ENCODE measurements at regions not wholly inside any gene's neighbourhood (a gene's known extent, or its start where the extent isn't known, plus 50 kb on each side); places are given as distances from the start of the nearest gene placed in this dataset.

DNA sequence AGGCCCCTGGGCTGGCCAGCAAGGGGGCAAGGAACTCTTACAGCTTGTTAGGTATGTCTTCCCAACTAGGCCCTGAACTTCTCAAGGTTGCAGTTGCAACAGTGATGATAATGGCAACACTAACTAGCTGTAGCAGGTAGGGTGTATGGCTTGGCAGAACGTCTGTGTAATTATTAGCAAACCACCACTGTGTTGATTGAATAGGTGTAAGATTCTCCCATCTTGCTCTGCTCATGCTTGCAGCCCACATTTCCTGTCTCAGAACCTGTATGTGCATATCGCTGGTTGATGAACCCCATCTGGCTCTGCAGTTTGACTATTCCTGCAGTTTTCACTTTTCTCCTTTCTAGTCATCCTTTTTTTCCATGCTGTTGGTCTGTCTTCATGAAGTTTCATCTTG, 178.8 kb downstream of the KATNAL1 start:
- Mint-ChIP-seq H3K27me3 (ENCODE audit: unreplicated experiment) (no peaks in the 10 kb centered on the region), H3K4me3 (ENCODE audit: unreplicated experiment) (no peak overlapping the region), H3K36me3 (ENCODE audit: unreplicated experiment) (no peaks in the 10 kb centered on the region), H3K27ac (ENCODE audit: unreplicated experiment) (no peak overlapping the region), H3K4me1 (ENCODE audit: unreplicated experiment) (peaks cover 19% of the 10 kb centered on the region), H3K9me3 (ENCODE audit: unreplicated experiment) (no peaks in the 10 kb centered on the region)
- TF ChIP-seq, protein P1, sequence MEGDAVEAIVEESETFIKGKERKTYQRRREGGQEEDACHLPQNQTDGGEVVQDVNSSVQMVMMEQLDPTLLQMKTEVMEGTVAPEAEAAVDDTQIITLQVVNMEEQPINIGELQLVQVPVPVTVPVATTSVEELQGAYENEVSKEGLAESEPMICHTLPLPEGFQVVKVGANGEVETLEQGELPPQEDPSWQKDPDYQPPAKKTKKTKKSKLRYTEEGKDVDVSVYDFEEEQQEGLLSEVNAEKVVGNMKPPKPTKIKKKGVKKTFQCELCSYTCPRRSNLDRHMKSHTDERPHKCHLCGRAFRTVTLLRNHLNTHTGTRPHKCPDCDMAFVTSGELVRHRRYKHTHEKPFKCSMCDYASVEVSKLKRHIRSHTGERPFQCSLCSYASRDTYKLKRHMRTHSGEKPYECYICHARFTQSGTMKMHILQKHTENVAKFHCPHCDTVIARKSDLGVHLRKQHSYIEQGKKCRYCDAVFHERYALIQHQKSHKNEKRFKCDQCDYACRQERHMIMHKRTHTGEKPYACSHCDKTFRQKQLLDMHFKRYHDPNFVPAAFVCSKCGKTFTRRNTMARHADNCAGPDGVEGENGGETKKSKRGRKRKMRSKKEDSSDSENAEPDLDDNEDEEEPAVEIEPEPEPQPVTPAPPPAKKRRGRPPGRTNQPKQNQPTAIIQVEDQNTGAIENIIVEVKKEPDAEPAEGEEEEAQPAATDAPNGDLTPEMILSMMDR (IDR thresholded peaks at IDR 0.05): no peak
- no peak for DNase-seq (ENCODE audit: extremely low spot score, unreplicated experiment)

DNA sequence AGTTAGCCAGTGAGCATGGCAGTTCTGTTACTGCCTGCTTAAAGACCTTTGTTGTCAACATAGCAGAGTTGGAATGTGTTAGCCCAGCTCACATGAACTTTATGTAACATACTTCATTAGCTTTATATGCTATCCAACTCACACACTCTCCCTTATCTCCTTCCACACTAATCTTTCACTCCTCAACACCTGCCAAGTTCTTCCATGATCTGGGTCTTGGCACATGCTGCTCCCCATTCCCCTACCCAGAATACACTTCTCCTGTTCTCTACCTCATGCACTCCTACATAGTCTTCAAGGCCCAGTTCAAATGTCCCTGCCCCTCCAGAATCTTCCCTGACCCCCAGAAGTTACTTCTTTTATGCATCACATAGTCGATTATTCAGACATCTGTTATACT, 179.3 kb downstream of the KATNAL1 start:
- Mint-ChIP-seq H3K4me3 (ENCODE audit: unreplicated experiment) (no peak overlapping the region), H3K27ac (ENCODE audit: unreplicated experiment) (no peak overlapping the region), H3K4me1 (ENCODE audit: unreplicated experiment) (peaks cover 19% of the 10 kb centered on the region), H3K27me3 (ENCODE audit: unreplicated experiment) (no peaks in the 10 kb centered on the region), H3K9me3 (ENCODE audit: unreplicated experiment) (no peaks in the 10 kb centered on the region), H3K36me3 (ENCODE audit: unreplicated experiment) (no peaks in the 10 kb centered on the region)
- no peak for DNase-seq (ENCODE audit: extremely low spot score, unreplicated experiment)
- TF ChIP-seq, protein P1 (IDR thresholded peaks at IDR 0.05): no peak

DNA sequence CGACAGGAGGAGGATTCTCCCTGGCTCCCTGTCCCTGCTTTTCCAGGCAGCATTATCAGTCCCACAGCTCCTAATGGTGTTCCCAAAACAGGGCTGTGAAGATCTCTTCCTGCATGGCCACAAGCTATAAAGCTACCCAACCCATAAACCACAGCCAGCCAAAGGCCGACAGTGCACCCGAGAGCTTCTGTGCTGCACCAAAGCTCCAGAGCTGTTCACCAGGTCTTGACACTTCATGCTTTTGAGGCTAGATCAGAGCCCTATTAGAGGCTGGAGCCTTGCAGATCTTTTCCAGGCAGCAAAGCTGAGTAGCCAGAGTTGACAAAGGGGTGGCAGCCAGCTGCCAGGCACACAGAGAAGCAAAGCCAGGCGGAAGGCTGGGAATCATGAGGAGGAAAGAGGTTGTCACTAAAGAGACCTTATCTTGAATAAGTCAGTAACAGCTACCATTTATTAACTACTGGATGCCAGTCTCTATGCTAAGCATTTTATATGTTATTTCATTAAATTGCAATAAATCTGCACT, 180.4 kb downstream of the KATNAL1 start:
- peaks cover 18% of the 10 kb centered on the region for H3K4me1 Mint-ChIP-seq (ENCODE audit: unreplicated experiment)
- no peaks in the 10 kb centered on the region for H3K9me3 Mint-ChIP-seq (ENCODE audit: unreplicated experiment)
- H3K27ac Mint-ChIP-seq (ENCODE audit: unreplicated experiment): no peak overlapping the region

DNA sequence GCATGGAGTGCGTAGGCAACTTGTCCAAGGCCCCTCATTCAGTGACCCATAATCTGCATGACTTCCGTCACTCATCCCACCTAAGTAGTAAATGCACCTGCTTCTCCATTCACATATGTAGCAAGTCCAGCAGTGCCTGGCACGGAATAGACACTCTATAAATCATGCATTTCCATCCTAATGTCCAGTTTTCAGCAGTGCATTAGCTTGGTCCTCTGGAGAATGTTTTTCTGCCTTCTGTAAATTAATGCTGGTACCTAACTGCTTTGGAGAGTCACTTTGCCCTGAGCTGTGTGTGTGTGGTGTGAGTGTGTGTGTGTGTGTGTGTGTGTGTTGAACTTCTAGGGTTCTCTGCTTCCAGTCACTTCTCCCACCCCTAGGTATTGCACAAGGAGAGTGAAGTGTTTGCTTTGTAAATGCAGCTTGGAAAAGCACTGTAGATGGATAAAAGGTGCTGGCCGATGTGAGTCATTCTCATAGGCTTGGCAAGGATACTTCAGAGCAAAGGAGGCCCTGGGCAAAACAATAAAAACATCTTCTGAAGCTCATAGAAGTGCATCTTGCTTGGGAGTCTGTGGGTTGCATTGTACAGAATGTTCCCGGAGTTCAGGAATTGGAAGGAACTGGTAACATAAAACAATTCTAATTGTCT, 181.8 kb downstream of the KATNAL1 start:
- no peak for DNase-seq (ENCODE audit: extremely low spot score, unreplicated experiment)
- TF ChIP-seq, protein P1 (IDR thresholded peaks at IDR 0.05): no peak
- H3K27ac Mint-ChIP-seq (ENCODE audit: unreplicated experiment): no peak overlapping the region
- peaks cover 32% of the 10 kb centered on the region for H3K4me1 Mint-ChIP-seq (ENCODE audit: unreplicated experiment)
- no peaks in the 10 kb centered on the region for H3K36me3 Mint-ChIP-seq (ENCODE audit: unreplicated experiment)
- no peaks in the 10 kb centered on the region for H3K27me3 Mint-ChIP-seq (ENCODE audit: unreplicated experiment)
- H3K4me3 Mint-ChIP-seq (ENCODE audit: unreplicated experiment): no peak overlapping the region
- H3K9me3 Mint-ChIP-seq (ENCODE audit: unreplicated experiment): no peaks in the 10 kb centered on the region

More for the DNA sequence above, 180.4 kb downstream of the KATNAL1 start:
- H3K36me3 Mint-ChIP-seq (ENCODE audit: unreplicated experiment): no peaks in the 10 kb centered on the region
- no peaks in the 10 kb centered on the region for H3K27me3 Mint-ChIP-seq (ENCODE audit: unreplicated experiment)
- no peak for DNase-seq (ENCODE audit: extremely low spot score, unreplicated experiment)
- TF ChIP-seq, protein P1 (IDR thresholded peaks at IDR 0.05): no peak
- H3K4me3 Mint-ChIP-seq (ENCODE audit: unreplicated experiment): no peak overlapping the region

DNA sequence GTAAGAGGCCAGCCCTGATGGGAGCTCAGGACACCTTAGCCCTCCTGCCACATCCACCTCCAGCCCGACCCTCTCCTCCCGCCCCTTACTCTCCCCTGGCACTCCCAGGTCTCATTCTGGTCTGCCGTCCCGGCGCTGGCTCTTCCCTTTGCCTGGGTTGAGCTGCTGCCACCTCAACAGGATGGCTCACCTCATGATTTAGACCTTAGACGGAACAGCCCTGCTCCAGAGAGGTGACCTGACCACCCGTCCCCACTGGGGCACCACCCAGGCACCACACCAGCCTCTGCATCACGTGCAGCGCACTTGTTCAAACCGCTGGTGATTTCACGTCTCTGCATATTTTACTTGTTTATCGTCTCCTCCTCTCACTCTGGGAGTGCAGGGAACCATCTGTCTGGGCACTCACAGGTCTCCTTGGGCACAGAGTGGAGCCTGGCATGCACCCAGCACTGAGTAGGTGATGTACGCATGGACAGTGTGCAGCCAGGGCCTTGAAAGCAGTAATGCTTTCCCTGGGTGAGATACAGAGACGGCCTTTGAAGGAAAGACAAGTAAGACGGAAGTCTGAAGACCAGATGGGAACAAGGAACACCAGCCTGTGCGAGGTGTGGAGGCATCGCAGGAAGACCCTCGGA, 183.1 kb downstream of the KATNAL1 start:
- H3K4me1 Mint-ChIP-seq (ENCODE audit: unreplicated experiment): peaks cover 44% of the 10 kb centered on the region
- H3K27me3 Mint-ChIP-seq (ENCODE audit: unreplicated experiment): no peaks in the 10 kb centered on the region
- no peaks in the 10 kb centered on the region for H3K36me3 Mint-ChIP-seq (ENCODE audit: unreplicated experiment)
- H3K9me3 Mint-ChIP-seq (ENCODE audit: unreplicated experiment): no peaks in the 10 kb centered on the region
- TF ChIP-seq, protein P1 (IDR thresholded peaks at IDR 0.05): no peak
- H3K4me3 Mint-ChIP-seq (ENCODE audit: unreplicated experiment): no peak overlapping the region
- H3K27ac Mint-ChIP-seq (ENCODE audit: unreplicated experiment): no peak overlapping the region
- DNase-seq (ENCODE audit: extremely low spot score, unreplicated experiment): no peak

All from osteocyte (in vitro differentiated cells).